Calu3 (cell line): ENCODE measurements at regions not wholly inside any gene's neighbourhood (a gene's known extent, or its start where the extent isn't known, plus 50 kb on each side); places are given as distances from the start of the nearest gene placed in this dataset.
A peak's percentile ranks its signal among the peaks of the same experiment; 100 is the strongest.

Experiments used
- BruUV-seq: library from RNA; stranded (reverse); fragments of 400-500 nt; replicated peaks from 2 replicates; lab custom pipeline; 2021; lab: Mats Ljungman, UMichigan
- CTCF ChIA-PET: fragments of 300-600 bp; sonication (Branson Sonifier 250); formaldehyde crosslinking; loops from one replicate; lab custom pipeline; 2022; ENCODE audit warnings: antibody characterized with exemption; lab: Charles Lee
- DNase-seq: peaks from one replicate; pipeline ENCODE4 v3.0.0; 2022
- H3K27ac Mint-ChIP-seq: one replicate; pipeline ENCODE4 v1.8.0; 2022; ENCODE audit warnings: mixed read lengths; ENCODE audit not compliant: unreplicated experiment
- H3K27me3 Mint-ChIP-seq: one replicate; pipeline ENCODE4 v1.8.0; 2022; ENCODE audit warnings: mixed read lengths; ENCODE audit not compliant: unreplicated experiment
- H3K36me3 Mint-ChIP-seq: one replicate; pipeline ENCODE4 v1.8.0; 2022; ENCODE audit warnings: mild to moderate bottlenecking, moderate library complexity, mixed read lengths; ENCODE audit not compliant: insufficient read depth, unreplicated experiment
- H3K4me1 Mint-ChIP-seq: one replicate; pipeline ENCODE4 v1.8.0; 2022; ENCODE audit warnings: mild to moderate bottlenecking, low read depth, mixed read lengths; ENCODE audit not compliant: unreplicated experiment
- H3K4me3 Mint-ChIP-seq: one replicate; pipeline ENCODE4 v1.8.0; 2022; ENCODE audit warnings: mild to moderate bottlenecking, low read depth, moderate library complexity, mixed read lengths; ENCODE audit not compliant: unreplicated experiment
- H3K9me3 Mint-ChIP-seq: one replicate; pipeline ENCODE4 v1.8.0; 2022; ENCODE audit warnings: low read depth, mixed read lengths; ENCODE audit not compliant: unreplicated experiment
- intact Hi-C: fragments of 100-400 bp; cut with micrococcal nuclease; formaldehyde crosslinking; loops from one replicate; pipeline ENCODE4 v1.10.0; 2022; ENCODE audit not compliant: unreplicated experiment
- TF ChIP-seq, protein P1 (sequence below): fragments of 200-600 bp; IDR thresholded peaks from one replicate; pipeline ENCODE4 v1.8.0; 2022; ENCODE audit warnings: antibody characterized with exemption; ENCODE audit not compliant: unreplicated experiment

DNA sequence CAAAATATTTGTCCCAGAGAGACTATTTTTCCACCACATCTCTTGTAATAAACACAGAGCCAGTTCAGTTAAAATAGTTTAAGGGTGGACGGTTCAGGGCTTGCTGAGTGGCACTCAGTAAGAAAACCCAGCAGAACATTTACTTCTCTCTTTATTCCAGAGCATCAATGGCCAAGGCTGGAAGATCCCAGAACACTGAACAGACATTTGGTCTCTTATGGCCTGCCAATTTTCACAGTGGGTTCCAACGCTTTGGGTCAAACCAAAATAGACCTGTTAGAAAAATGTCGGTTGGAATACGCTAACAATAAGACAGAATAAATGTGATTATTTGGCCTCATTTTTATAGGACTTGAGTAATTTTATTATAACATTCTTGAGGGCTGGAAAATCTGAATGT is 580.3 kb upstream of the TMEFF2 start:
- CTCF ChIA-PET, result no interaction called here
- no peaks in the 10 kb centered on the region for H3K36me3 Mint-ChIP-seq
- no peaks in the 10 kb centered on the region for H3K9me3 Mint-ChIP-seq
- intact Hi-C loops, result no loop called here
- H3K27me3 Mint-ChIP-seq, result no peaks in the 10 kb centered on the region
- H3K4me3 Mint-ChIP-seq, result no peak overlapping the region
- no peak for DNase-seq
- H3K27ac Mint-ChIP-seq, result no peak overlapping the region
- H3K4me1 Mint-ChIP-seq, result no peaks in the 10 kb centered on the region
- BruUV-seq, result no TSS peak
- TF ChIP-seq, protein P1, sequence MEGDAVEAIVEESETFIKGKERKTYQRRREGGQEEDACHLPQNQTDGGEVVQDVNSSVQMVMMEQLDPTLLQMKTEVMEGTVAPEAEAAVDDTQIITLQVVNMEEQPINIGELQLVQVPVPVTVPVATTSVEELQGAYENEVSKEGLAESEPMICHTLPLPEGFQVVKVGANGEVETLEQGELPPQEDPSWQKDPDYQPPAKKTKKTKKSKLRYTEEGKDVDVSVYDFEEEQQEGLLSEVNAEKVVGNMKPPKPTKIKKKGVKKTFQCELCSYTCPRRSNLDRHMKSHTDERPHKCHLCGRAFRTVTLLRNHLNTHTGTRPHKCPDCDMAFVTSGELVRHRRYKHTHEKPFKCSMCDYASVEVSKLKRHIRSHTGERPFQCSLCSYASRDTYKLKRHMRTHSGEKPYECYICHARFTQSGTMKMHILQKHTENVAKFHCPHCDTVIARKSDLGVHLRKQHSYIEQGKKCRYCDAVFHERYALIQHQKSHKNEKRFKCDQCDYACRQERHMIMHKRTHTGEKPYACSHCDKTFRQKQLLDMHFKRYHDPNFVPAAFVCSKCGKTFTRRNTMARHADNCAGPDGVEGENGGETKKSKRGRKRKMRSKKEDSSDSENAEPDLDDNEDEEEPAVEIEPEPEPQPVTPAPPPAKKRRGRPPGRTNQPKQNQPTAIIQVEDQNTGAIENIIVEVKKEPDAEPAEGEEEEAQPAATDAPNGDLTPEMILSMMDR, result no peak

DNA sequence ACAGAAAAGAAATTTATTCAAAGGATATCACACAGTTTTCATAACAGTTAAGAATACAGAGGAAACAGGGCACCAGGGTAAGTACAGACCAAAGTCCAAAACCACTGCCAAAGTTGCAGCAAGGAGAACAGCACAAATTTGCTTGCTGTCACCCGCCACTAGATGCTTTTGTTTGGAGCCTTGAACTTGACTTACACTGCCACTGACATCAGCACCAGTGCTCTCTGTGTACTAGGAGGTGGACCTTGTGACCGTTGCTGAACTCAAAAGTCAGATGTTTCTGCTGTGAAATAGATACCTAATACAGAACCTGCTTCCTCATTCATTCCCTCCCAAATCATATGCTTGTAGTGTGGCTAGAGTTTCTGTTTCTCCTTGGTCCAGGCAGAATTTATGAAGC is 578.3 kb upstream of the TMEFF2 start:
- DNase-seq, result no peak
- H3K4me1 Mint-ChIP-seq, result no peaks in the 10 kb centered on the region
- H3K9me3 Mint-ChIP-seq, result peaks cover under 1% of the 10 kb centered on the region
- no peak overlapping the region for H3K27ac Mint-ChIP-seq
- H3K4me3 Mint-ChIP-seq, result no peak overlapping the region
- BruUV-seq, result no TSS peak
- no peaks in the 10 kb centered on the region for H3K36me3 Mint-ChIP-seq
- intact Hi-C loops, result no loop called here
- TF ChIP-seq, protein P1, result no peak
- H3K27me3 Mint-ChIP-seq, result no peaks in the 10 kb centered on the region
- CTCF ChIA-PET, result no interaction called here

DNA sequence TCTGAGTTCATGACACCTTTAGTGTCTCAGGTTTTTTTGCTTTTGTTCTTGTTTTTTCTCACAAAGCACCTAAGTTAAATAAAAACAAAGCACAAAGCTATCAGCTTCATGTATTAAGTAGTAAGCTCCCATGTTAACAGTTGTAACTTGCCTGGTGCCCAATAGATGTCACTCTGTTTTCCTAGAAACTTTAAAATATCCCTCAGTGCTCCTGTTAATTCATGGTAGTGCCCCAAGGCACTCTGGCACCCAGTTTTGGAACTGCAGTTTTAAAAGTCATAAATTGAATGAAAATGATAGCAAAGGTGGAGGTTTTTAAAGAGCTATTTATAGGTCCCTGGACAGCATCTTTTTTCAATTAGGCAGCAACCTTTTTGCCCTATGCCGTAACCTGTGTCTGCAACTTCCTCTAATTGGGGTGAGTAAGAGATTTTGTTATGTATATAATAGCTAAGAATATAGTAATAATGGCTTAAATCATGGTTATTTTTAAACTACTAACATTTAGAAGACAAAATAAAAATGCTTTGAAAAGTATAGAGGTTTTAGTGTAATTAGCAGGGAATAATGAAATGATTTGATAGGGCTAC is 555.0 kb upstream of the TMEFF2 start:
- Mint-ChIP-seq H3K36me3 (no peaks in the 10 kb centered on the region), H3K4me3 (no peak overlapping the region), H3K27ac (no peak overlapping the region), H3K4me1 (no peaks in the 10 kb centered on the region), H3K9me3 (no peaks in the 10 kb centered on the region), H3K27me3 (no peaks in the 10 kb centered on the region)
- no peak for DNase-seq
- TF ChIP-seq, protein P1, result peak; percentile 30
- intact Hi-C loops, result loop anchor here (2.0 to 5.0 kb wide), 2 partner anchors 557 to 835 kb away; partner anchors contain the start of gene TMEFF2
- CTCF ChIA-PET, result interaction anchor here (2.4 kb wide), 1 partner anchor 835 kb away, joined by 12 read pairs; no protein-coding TSS in a partner anchor
- BruUV-seq, result no TSS peak

DNA sequence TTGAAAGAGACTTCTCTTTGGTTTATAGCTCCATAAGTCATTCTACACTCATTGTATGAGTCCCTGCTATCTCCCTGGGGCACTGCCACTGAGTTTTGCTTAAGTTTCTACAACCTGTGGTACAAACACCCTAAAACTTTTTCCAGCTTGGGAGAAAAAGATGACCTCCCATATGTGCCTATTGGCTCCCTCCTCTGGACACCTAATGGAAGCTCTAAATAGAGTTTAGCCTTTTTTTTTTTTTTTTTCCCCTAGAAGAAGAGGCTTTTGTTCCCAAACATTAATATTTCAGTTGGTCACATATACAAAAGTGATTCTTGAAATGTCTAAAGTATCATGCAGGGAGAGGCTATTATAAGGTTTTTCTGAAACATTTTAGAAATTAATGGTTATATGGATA is 547.2 kb upstream of the TMEFF2 start:
- no TSS peak for BruUV-seq
- no peaks in the 10 kb centered on the region for H3K36me3 Mint-ChIP-seq
- DNase-seq, result no peak
- no peaks in the 10 kb centered on the region for H3K4me1 Mint-ChIP-seq
- no peak overlapping the region for H3K4me3 Mint-ChIP-seq
- H3K9me3 Mint-ChIP-seq, result no peaks in the 10 kb centered on the region
- TF ChIP-seq, protein P1, result no peak
- no peak overlapping the region for H3K27ac Mint-ChIP-seq
- no peaks in the 10 kb centered on the region for H3K27me3 Mint-ChIP-seq
- intact Hi-C loops, result no loop called here
- CTCF ChIA-PET, result interaction anchor here (0.5 to 0.6 kb wide), 3 partner anchors 265 to 1666 kb away, joined by 3 to 7 read pairs (median 3); no protein-coding TSS in a partner anchor
